ENCODE measurements at regions not wholly inside any gene's neighbourhood (a gene's known extent, or its start where the extent isn't known, plus 50 kb on each side); places are given as distances from the start of the nearest gene placed in this dataset.

DNA sequence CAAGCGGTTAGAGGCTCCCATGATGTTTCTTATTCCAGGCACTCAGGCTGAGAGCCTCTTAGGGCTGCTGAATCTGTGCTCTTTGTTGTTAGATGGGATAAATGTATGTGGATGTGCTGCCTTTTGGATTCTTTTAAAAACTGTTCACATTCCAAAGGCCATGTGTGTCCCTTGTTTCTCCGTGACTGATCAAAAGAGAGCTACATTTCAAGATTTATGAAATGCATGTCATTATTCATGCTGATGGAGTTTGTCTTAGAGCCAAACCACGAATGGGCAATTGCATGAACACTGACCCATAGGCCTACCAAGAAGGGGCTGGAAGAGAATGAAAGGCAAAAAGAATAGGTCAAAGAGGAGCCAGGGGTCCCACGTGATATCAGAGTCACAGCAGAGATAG is 104.9 kb upstream of the TSHZ2 start (continued):
- TF ChIP-seq, protein P1, sequence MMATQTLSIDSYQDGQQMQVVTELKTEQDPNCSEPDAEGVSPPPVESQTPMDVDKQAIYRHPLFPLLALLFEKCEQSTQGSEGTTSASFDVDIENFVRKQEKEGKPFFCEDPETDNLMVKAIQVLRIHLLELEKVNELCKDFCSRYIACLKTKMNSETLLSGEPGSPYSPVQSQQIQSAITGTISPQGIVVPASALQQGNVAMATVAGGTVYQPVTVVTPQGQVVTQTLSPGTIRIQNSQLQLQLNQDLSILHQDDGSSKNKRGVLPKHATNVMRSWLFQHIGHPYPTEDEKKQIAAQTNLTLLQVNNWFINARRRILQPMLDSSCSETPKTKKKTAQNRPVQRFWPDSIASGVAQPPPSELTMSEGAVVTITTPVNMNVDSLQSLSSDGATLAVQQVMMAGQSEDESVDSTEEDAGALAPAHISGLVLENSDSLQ (IDR thresholded peaks at IDR 0.05), result no peak
- no peak for TF ChIP-seq STAT3 (IDR thresholded peaks at IDR 0.05; ENCODE audit: low read depth, low read length)
- TF ChIP-seq BHLHE40 (IDR thresholded peaks at IDR 0.05; ENCODE audit: borderline replicate concordance in 1 of 2, low read depth in 2 of 2, low read length in 1 of 2), result no peak

DNA sequence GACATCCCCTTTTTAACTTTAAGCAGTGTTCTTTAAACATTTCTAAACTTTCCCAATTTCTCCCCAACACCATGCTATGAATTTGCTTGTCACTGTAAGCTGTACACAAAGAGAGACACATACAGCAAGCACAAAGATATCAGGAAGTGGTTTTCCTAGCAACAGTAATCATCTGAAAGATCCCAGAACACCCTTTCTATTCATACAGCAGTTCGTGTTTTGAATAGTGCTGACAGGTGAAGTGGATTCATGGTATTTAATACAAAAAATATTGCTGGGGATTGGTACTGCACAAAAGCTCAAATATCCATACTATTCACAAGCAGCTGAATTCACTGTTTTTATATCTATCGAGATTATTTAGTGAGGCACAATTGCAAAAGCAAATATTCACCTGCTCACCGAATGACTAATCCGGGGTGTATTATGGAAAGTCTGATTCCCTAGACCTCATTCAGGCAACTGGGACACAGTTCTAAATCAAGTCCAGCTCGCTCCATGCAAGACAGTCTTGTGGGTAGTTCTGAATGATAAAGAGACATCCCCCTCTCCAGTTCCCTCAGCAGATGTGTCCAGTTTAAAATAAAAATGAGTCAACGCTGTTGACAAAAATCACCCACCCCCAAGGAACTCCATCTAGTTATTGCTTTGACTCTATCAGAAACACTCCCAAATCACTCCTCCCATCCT is 107.1 kb upstream of the TSHZ2 start:
- Histone ChIP-seq H4K20me1 (ENCODE audit: control insufficient read depth, insufficient read depth) (no peaks in the 10 kb centered on the region), H3K36me3 (ENCODE audit: control insufficient read depth in 2 of 2, insufficient read depth in 2 of 2, low read length in 1 of 2) (no peaks in the 10 kb centered on the region), H3K4me3 (no peak overlapping the region), H3K9ac (ENCODE audit: control insufficient read depth, insufficient read depth, low read length) (no peak overlapping the region), H3K4me2 (ENCODE audit: control insufficient read depth, insufficient read depth) (no peak overlapping the region), H3K27ac (ENCODE audit: control insufficient read depth, insufficient read depth) (no peak overlapping the region), H3K4me1 (ENCODE audit: control insufficient read depth, insufficient read depth, low read length) (no peaks in the 10 kb centered on the region), H3K9me3 (replicated peaks; ENCODE audit: control insufficient read depth, insufficient read depth, low read length) (no peaks in the 10 kb centered on the region), H3K27me3 (replicated peaks in 1 of 2; ENCODE audit: control insufficient read depth in 2 of 2, insufficient read depth in 2 of 2, low read length in 1 of 2) (no peaks in the 10 kb centered on the region), H2AFZ (ENCODE audit: control insufficient read depth, low read depth, low read length) (no peak overlapping the region), H3K79me2 (ENCODE audit: control insufficient read depth, insufficient read depth, low read length) (no peaks in the 10 kb centered on the region)
- in situ Hi-C loops (cut with MboI), result no loop called here
- intact Hi-C loops (cut with micrococcal nuclease; ENCODE audit: unreplicated experiment), result no loop called here
- ChIA-PET CTCF (no interaction called here), RAD21 (ENCODE audit: unreplicated experiment) (no interaction called here), SMC1A (ENCODE audit: uncharacterized antibody, unreplicated experiment) (no interaction called here), POLR2A (no interaction called here)
- TF ChIP-seq MLLT1 (IDR thresholded peaks at IDR 0.05) (no peak), ZZZ3 (IDR thresholded peaks at IDR 0.05; ENCODE audit: control insufficient read depth, insufficient read length, low read depth) (no peak), RFX5 (IDR thresholded peaks at IDR 0.05; ENCODE audit: low read depth, low read length) (no peak), ZBTB33 (IDR thresholded peaks at IDR 0.05) (no peak), MXI1 (IDR thresholded peaks at IDR 0.05; ENCODE audit: low read depth, low read length) (no peak), KLF5 (IDR thresholded peaks at IDR 0.05; ENCODE audit: partially characterized antibody) (no peak), NRF1 (conservative IDR thresholded peaks at IDR 0.05; ENCODE audit: low read depth, low read length) (no peak), IKZF1 (conservative IDR thresholded peaks at IDR 0.05) (no peak), BHLHE40 (IDR thresholded peaks at IDR 0.05; ENCODE audit: borderline replicate concordance in 1 of 2, low read depth in 2 of 2, low read length in 1 of 2) (no peak), TCF12 (IDR thresholded peaks at IDR 0.05; ENCODE audit: low read depth, low read length) (no peak), MTA2 (IDR thresholded peaks at IDR 0.05; ENCODE audit: low read depth) (no peak), SMC3 (IDR thresholded peaks at IDR 0.05; ENCODE audit: borderline replicate concordance, low read length) (no peak)
- TF ChIP-seq, protein P2, sequence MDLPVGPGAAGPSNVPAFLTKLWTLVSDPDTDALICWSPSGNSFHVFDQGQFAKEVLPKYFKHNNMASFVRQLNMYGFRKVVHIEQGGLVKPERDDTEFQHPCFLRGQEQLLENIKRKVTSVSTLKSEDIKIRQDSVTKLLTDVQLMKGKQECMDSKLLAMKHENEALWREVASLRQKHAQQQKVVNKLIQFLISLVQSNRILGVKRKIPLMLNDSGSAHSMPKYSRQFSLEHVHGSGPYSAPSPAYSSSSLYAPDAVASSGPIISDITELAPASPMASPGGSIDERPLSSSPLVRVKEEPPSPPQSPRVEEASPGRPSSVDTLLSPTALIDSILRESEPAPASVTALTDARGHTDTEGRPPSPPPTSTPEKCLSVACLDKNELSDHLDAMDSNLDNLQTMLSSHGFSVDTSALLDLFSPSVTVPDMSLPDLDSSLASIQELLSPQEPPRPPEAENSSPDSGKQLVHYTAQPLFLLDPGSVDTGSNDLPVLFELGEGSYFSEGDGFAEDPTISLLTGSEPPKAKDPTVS (IDR thresholded peaks at IDR 0.05; ENCODE audit: low read depth, low read length), result no peak
- TF ChIP-seq, protein P3, sequence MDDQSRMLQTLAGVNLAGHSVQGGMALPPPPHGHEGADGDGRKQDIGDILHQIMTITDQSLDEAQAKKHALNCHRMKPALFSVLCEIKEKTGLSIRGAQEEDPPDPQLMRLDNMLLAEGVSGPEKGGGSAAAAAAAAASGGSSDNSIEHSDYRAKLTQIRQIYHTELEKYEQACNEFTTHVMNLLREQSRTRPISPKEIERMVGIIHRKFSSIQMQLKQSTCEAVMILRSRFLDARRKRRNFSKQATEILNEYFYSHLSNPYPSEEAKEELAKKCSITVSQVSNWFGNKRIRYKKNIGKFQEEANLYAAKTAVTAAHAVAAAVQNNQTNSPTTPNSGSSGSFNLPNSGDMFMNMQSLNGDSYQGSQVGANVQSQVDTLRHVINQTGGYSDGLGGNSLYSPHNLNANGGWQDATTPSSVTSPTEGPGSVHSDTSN (IDR thresholded peaks at IDR 0.05; ENCODE audit: insufficient replicate concordance, low read depth, low read length), result no peak
- WGBS (ENCODE audit: insufficient coverage, insufficient replicate concordance, low lambda C conversion rate, missing lambda C conversion rate), result 42% methylated on average over 6 of the region's 6 CpGs
- no peak for FAIRE-seq
- DNase-seq (ENCODE audit: low read depth, low spot score), result no peak
- ATAC-seq, result no peak
- BruUV-seq (replicated peaks), result no TSS peak

Measured in GM12878 (cell line).